ENCODE measurements at regions not wholly inside any gene's neighbourhood (a gene's known extent, or its start where the extent isn't known, plus 50 kb on each side); places are given as distances from the start of the nearest gene placed in this dataset.

DNA sequence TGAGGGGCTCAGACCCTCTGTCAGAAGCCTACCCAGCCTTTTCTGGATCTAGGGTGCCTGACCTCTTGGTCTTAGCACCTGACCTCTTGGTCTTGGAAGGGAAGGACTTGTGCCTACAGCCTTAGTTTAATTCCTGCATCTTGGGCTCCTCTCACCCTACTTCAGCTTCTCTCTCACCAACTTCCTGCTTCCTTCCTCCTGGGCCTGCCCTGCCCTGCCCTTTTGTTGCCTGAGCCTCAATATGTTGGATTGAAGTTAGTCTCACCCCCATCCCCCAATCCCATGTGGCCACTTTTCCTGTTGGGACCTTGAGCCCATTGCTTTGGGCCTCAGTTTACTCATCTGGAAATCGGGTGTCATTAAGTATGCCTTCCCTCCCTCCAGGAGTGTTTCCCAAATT is 206.2 kb upstream of the SKOR2 start:
- no peak for DNase-seq

DNA sequence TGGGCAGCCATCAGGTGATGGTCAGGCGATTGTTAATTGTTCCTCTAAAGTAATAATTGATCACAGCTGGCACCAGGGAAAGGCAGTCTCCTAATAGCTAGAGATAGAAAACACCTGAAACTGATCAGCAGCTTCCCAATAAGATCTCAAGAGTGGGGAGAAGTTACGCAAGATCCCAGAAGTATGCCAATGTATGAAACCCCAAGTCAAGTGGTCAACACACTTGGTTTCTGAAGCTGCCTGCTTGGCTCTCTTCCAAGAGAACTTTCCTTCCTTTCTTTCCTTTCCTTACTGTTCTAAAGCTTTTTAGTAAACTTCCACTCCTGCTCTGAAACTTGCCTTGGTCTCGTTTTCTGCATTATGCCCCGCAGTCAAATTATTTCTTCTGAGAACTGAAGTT is 201.6 kb upstream of the SKOR2 start:
- DNase-seq, result no peak

DNA sequence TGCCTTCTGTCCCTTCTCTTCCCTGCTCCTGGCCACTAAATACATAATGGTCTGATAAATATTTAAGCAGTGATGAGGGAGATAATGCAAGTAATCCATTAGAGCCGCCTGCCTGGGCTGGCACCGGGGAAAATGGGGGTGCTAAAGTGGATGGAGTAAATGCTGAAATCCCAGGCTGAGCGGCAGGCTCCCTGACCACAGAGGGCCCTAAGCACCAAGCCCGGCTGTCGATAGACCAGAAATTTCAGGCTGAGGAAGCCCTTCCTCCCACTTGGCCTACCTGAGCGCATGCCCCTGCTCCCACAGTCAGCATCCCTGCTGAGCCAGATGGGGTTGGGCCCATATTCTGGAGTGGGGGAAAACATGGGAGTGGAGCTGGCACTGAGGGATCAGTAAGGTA is 197.5 kb upstream of the SKOR2 start:
- DNase-seq, result no peak

- no peak for DNase-seq
Measured at GRCh38 chr18:47441914-47442313, 190.5 kb upstream of the SKOR2 start.

- no peak for DNase-seq
Measured at GRCh38 chr18:47438001-47438400, 186.5 kb upstream of the SKOR2 start.

DNA sequence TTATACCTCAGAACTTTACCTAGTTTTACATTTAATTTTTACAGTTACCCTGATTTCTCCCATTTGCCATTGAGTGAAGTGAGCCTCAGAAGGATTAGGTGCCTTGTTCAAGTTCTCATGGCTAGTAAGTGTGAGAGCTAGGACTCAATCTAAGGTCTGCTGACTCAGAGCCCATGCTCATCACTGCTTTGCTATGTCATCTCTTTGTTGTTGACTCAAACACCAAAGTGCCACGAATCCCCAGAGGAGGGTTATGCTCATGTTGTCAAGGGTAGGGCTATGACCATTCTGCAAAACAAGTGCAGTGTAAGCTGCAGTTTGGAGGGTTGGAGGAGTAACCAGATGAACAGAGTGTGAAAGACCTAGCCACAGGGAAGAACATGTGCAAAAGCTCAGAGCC is 185.4 kb upstream of the SKOR2 start:
- no peak for DNase-seq

GRCh38 chr18:47434214-47434746 is 182.8 kb upstream of the SKOR2 start:
- no peak for DNase-seq

GRCh38 chr18:47427923-47428637 is 176.6 kb upstream of the SKOR2 start:
- DNase-seq, result no peak

GRCh38 chr18:47427072-47427471 is 175.6 kb upstream of the SKOR2 start:
- DNase-seq, result no peak

DNA sequence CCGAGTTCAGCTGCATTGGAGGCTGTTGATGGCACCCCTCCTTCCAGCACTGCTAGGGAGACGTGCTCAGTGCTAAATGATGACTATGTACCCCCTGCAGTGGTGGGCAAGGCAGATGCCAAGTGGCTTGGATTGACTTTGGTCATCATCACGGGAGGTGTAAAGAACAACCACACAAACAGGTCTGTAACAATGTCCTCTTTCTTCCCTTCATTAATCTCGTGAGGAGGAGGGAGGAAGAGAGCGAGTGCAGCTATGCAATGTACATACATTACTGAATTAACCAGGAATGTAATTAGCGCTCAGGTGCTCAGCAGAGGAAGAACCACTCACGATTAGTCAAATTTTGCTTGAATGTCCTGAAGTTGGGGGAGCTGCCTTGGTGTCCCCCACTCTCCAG is 173.9 kb upstream of the SKOR2 start:
- no peak for DNase-seq

DNA sequence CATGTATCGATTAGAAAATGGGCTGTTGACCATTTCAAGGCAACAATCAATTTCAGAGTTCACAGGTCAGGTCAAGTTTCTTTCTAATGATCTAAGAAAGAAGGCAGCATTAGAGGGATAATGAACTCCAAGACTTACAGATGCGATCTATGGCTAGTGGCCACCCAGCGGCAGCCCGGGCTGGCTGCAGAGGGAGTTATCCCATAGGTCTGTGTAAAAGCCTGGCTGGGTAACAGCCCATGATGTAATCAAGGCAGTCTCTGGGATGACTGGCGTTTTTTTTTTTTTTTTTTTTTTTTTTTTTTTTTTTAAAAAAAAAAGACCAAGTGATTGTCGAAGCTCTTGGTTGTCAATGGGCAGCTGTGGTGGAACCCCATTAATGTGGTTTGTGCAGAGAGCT is 171.1 kb upstream of the SKOR2 start:
- no peak for DNase-seq

GRCh38 chr18:47420130-47420529 is 168.7 kb upstream of the SKOR2 start:
- DNase-seq, result no peak

- no peak for DNase-seq
Measured at GRCh38 chr18:47418746-47419145, 167.3 kb upstream of the SKOR2 start.

DNA sequence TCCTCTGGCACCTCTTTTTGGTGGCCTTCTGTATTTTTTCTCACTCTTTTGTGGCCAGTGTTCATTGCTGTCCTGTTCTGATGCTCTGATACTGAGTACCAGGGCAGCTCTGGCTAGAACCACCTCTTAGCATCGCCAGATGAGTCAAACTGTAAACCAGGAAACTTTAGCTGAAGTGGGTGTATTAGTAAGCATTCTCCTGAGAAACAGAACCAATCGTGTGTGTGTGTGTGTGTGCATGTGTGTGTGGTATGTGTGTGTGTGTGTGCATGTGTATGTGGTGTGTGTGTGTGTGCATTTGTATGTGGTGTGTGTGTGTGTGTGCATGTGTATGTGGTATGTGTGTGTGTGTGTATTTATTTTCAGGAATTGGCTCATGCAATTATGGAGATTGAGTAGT is 166.3 kb upstream of the SKOR2 start:
- DNase-seq, result no peak

- no peak for DNase-seq
Measured at GRCh38 chr18:47415881-47416280, 164.4 kb upstream of the SKOR2 start.

DNA sequence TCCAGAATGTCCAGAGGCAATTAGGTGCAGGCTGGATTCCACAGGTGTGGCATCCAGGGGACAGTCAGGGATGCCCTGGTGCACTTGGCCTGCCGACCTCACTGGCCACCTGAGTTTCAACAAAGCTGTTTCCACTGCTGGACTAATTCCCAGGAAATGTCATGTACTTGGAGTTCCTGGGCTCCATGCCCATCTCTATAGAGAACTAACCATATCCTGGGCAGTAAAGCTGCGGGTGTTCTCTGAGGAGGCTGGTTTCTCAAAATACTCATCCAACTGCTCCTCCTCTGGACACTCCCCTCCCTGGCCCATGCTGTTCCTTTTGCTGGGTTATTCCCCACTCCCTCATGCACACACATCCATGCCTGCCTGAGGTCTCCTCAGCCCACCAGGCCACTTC is 161.9 kb upstream of the SKOR2 start:
- no peak for DNase-seq

DNA sequence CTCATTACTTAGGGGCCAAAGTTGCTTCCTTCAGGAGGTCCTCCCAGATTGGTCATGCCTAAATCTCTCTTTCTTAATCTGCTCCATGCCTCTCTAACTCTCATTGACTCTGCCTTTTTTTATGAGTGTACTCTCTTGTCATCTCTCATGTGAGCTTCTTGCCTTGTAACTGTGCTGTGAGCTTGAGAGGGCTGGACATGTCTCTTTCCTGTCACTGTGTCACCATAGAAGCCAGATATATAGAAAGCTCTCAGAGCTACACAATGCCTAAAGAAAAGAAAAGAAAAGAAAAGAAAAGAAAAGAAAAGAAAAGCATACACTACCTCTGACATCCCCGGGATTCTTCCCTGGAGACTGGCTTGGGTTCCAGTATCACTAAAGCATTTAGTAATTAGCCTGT is 161.5 kb upstream of the SKOR2 start:
- no peak for DNase-seq

GRCh38 chr18:47411159-47411558 is 159.7 kb upstream of the SKOR2 start:
- no peak for DNase-seq

DNA sequence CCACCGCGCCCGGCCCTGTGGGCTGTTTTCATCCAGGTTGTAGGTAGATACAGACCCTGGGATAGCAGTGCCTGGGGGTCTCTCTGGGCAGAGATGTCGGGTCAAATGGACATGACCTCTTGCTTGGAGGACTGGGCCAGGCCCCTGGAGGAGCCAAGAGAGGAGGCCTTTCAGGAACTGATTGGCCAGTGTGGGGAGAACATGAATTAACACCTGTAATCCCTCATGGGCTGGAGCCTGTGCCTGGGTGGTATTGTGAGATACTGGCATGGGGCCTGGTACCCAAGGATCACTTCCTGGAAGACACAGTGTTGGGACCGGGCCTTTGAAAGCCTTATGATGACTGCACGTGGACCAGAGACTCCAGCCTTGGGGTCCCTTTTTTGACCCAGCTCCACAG is 158.7 kb upstream of the SKOR2 start:
- no peak for DNase-seq

GRCh38 chr18:47409519-47409918 is 158.1 kb upstream of the SKOR2 start:
- no peak for DNase-seq

DNA sequence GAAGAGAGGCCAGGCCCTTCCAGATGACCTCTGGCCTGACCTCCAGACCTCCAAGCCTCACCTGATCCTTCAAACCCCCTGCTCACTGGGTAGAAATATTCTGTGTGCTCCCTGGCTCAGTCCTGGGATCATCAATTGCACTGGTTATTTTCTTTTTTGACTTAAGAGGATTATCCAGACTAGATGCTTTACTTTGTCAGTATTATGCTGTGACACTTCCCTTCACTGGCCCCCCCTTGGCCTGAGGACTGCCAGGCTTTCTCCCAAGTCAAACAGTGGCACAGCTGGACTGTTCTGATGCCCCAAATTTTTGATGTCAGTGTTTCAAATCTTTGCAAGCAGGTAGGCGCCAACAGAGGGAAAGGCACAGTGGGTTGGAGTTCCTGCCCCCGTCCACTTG is 156.3 kb upstream of the SKOR2 start:
- DNase-seq, result no peak

- no peak for DNase-seq
Measured at GRCh38 chr18:47404845-47405244, 153.4 kb upstream of the SKOR2 start.

GRCh38 chr18:47403949-47404348 is 152.5 kb upstream of the SKOR2 start:
- DNase-seq, result no peak

DNA sequence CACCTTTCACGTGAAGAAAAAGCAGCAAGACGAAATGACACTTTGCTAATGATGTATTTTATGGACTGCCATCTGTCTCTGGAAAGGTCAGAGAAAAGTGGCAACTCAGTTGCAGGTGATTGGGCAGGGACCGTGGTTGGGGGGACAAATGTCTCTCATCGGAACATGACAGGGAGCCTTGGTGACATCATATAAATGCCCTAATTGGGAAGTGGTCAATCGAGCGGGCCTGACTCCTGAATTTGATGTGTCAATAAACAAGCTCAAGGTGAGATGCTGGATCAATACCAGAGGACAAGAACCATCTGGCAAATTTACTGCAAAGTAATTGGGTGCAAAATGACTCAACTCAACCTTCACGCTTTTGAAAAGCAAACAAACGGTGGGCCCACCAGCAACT is 151.9 kb upstream of the SKOR2 start:
- no peak for DNase-seq

DNA sequence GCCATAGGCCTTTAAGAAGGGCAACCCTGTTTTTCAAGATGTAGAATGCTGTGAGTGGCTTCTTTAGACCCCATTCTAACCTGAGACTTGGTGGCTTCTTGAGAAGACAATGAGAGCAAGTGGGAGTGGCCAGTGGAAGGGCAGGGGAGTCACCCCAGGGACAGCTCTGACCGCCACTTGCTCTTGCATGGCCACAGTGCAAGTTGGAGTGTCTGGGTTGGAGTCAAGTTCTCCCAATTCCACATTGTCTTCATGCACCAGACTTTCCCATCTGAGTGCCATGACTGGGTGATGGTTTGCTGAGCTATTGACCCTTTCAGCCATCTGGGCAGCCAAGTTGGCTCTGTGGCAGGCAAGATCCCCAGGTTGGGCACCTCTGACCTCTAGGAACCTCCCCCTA is 148.0 kb upstream of the SKOR2 start:
- DNase-seq, result no peak
